Smooth muscle cell (in vitro differentiated cells): ENCODE measurements at regions not wholly inside any gene's neighbourhood (a gene's known extent, or its start where the extent isn't known, plus 50 kb on each side); places are given as distances from the start of the nearest gene placed in this dataset.

Experiments
- DNase-seq: peaks from one replicate; lab custom pipeline; 2025; ENCODE audit not compliant: unreplicated experiment; lab: John Stamatoyannopoulos, UW
- H2AFZ ChIP-seq: fragments of 200-600 bp; sonication (generic); 2 replicates; pipeline ENCODE4 v1.6.0; 2016; ENCODE audit warnings: antibody characterized with exemption, low read depth, mild to moderate bottlenecking
- H3F3A ChIP-seq: fragments of 200-600 bp; sonication (generic); 2 replicates; pipeline ENCODE4 v1.6.0; 2017; ENCODE audit warnings: antibody characterized with exemption, low read depth
- H3K27ac ChIP-seq: fragments of 200-600 bp; sonication (generic); 2 replicates; pipeline ENCODE4 v1.5.1; 2016; ENCODE audit warnings: low read depth, mild to moderate bottlenecking
- H3K27me3 ChIP-seq: fragments of 200-600 bp; sonication (generic); 2 replicates; pipeline ENCODE4 v1.6.1; 2016; ENCODE audit warnings: low read depth, mild to moderate bottlenecking
- H3K36me3 ChIP-seq: fragments of 200-600 bp; sonication (generic); 2 replicates; pipeline ENCODE4 v1.5.1; 2016; ENCODE audit warnings: low read depth
- H3K4me1 ChIP-seq: fragments of 200-600 bp; sonication (generic); 2 replicates; pipeline ENCODE4 v1.5.1; 2016; ENCODE audit warnings: low read depth
- H3K4me2 ChIP-seq: fragments of 200-600 bp; sonication (generic); 2 replicates; pipeline ENCODE4 v1.6.0; 2016; ENCODE audit warnings: mild to moderate bottlenecking
- H3K4me3 ChIP-seq: fragments of 200-600 bp; sonication (generic); 2 replicates; pipeline ENCODE4 v1.5.1; 2016; ENCODE audit warnings: mild to moderate bottlenecking
- H3K79me2 ChIP-seq: fragments of 200-600 bp; sonication (generic); 2 replicates; pipeline ENCODE4 v1.6.0; 2016; ENCODE audit warnings: low read depth, mild to moderate bottlenecking
- H3K9ac ChIP-seq: fragments of 200-600 bp; sonication (generic); 2 replicates; pipeline ENCODE4 v1.6.0; 2016; ENCODE audit warnings: low read depth
- H3K9me3 ChIP-seq: fragments of 200-600 bp; sonication (generic); replicated peaks from 2 replicates; pipeline ENCODE4 v1.5.1; 2016; ENCODE audit warnings: low read depth
- H4K20me1 ChIP-seq: fragments of 200-600 bp; sonication (generic); 2 replicates; pipeline ENCODE4 v1.6.0; 2016; ENCODE audit warnings: low read depth
- CTCF ChIP-seq: fragments of 200-600 bp; sonication (generic); IDR thresholded peaks from 2 replicates; pipeline ENCODE4 v1.5.1; 2017; ENCODE audit warnings: borderline replicate concordance, mild to moderate bottlenecking, antibody characterized with exemption; ENCODE audit not compliant: insufficient read depth, poor library complexity, severe bottlenecking
- WGBS: methylation state at CpG from one replicate; pipeline ENCODE4 v1.1.7; 2016; ENCODE audit warnings: low lambda C conversion rate; 5-methylcytosine and 5-hydroxymethylcytosine counted together

GRCh38 chr1:201672685-201673084 is 133.8 kb downstream of the NAV1 start:
- no peak overlapping the region for H3K9ac ChIP-seq
- H2AFZ ChIP-seq, result no peak overlapping the region
- peaks cover 99% of the 10 kb centered on the region for H3K79me2 ChIP-seq
- 94% methylated on average over 8 of the region's 8 CpGs for WGBS
- H3K27me3 ChIP-seq, result no peaks in the 10 kb centered on the region
- no peak overlapping the region for H3K4me3 ChIP-seq
- TF ChIP-seq CTCF, result no peak
- no peak for DNase-seq
- no peaks in the 10 kb centered on the region for H3K9me3 ChIP-seq
- H3K27ac ChIP-seq, result no peak overlapping the region
- H3K36me3 ChIP-seq, result no peaks in the 10 kb centered on the region
- H3F3A ChIP-seq, result no peaks in the 10 kb centered on the region
- H3K4me1 ChIP-seq, result peaks cover 14% of the 10 kb centered on the region
- H4K20me1 ChIP-seq, result peaks cover 100% of the 10 kb centered on the region
- H3K4me2 ChIP-seq, result no peak overlapping the region

GRCh38 chr1:201673093-201673492 is 134.2 kb downstream of the NAV1 start:
- no peaks in the 10 kb centered on the region for H3F3A ChIP-seq
- H3K27ac ChIP-seq, result no peak overlapping the region
- H3K9me3 ChIP-seq, result no peaks in the 10 kb centered on the region
- H2AFZ ChIP-seq, result no peak overlapping the region
- no peaks in the 10 kb centered on the region for H3K27me3 ChIP-seq
- peaks cover 100% of the 10 kb centered on the region for H4K20me1 ChIP-seq
- no peak overlapping the region for H3K4me3 ChIP-seq
- H3K4me1 ChIP-seq, result peaks cover 14% of the 10 kb centered on the region
- no peak for DNase-seq
- peaks cover 99% of the 10 kb centered on the region for H3K79me2 ChIP-seq
- no peaks in the 10 kb centered on the region for H3K36me3 ChIP-seq
- H3K9ac ChIP-seq, result no peak overlapping the region
- WGBS, result 86% methylated on average over 9 of the region's 9 CpGs
- H3K4me2 ChIP-seq, result no peak overlapping the region
- TF ChIP-seq CTCF, result no peak

GRCh38 chr1:201673915-201674314 is 135.0 kb downstream of the NAV1 start:
- no peak overlapping the region for H2AFZ ChIP-seq
- 94% methylated on average over 5 of the region's 5 CpGs for WGBS
- H3K4me3 ChIP-seq, result no peak overlapping the region
- no peak overlapping the region for H3K9ac ChIP-seq
- H3K79me2 ChIP-seq, result peaks cover 99% of the 10 kb centered on the region
- no peak for DNase-seq
- H3F3A ChIP-seq, result no peaks in the 10 kb centered on the region
- no peaks in the 10 kb centered on the region for H3K27me3 ChIP-seq
- H3K27ac ChIP-seq, result no peak overlapping the region
- no peak for TF ChIP-seq CTCF
- H3K9me3 ChIP-seq, result no peaks in the 10 kb centered on the region
- H4K20me1 ChIP-seq, result peaks cover 100% of the 10 kb centered on the region
- no peaks in the 10 kb centered on the region for H3K36me3 ChIP-seq
- H3K4me2 ChIP-seq, result no peak overlapping the region
- H3K4me1 ChIP-seq, result peaks cover 18% of the 10 kb centered on the region

GRCh38 chr1:201675143-201675542 is 136.2 kb downstream of the NAV1 start:
- WGBS, result 47% methylated on average over 5 of the region's 5 CpGs
- no peak for DNase-seq
- H3K9ac ChIP-seq, result no peak overlapping the region
- no peak overlapping the region for H2AFZ ChIP-seq
- no peaks in the 10 kb centered on the region for H3K36me3 ChIP-seq
- no peak overlapping the region for H3K4me3 ChIP-seq
- peaks cover 99% of the 10 kb centered on the region for H3K79me2 ChIP-seq
- no peak for TF ChIP-seq CTCF
- no peaks in the 10 kb centered on the region for H3F3A ChIP-seq
- H3K9me3 ChIP-seq, result no peaks in the 10 kb centered on the region
- H3K27ac ChIP-seq, result no peak overlapping the region
- H3K27me3 ChIP-seq, result no peaks in the 10 kb centered on the region
- H3K4me2 ChIP-seq, result no peak overlapping the region
- peaks cover 21% of the 10 kb centered on the region for H3K4me1 ChIP-seq
- peaks cover 100% of the 10 kb centered on the region for H4K20me1 ChIP-seq
